ENCODE measurements at regions not wholly inside any gene's neighbourhood (a gene's known extent, or its start where the extent isn't known, plus 50 kb on each side); places are given as distances from the start of the nearest gene placed in this dataset.

GRCh38 chr17:77375108-77375916, 234.5 kb downstream of the SEC14L1 start:
- Histone ChIP-seq H3K27ac (peak overlapping the region; percentile 8), H3K9me3 (no peaks in the 10 kb centered on the region), H3K27me3 (no peaks in the 10 kb centered on the region), H3K4me1 (ENCODE audit: control insufficient read depth in 1 of 2, insufficient read depth in 1 of 2, low read depth in 1 of 2, low read length in 1 of 2) (peaks cover 44 to 45% of the 10 kb centered on the region in 2 experiments), H3K4me3 (ENCODE audit: low read depth in 1 of 2, low read length in 1 of 2) (peak overlapping the region; percentile 86 to 90), H3K36me3 (no peaks in the 10 kb centered on the region)
- no peak for TF ChIP-seq CTCF (IDR thresholded peaks at IDR 0.05)

GRCh38 chr17:77375917-77376651, 235.3 kb downstream of the SEC14L1 start:
- peaks cover 44 to 45% of the 10 kb centered on the region in 2 experiments for H3K4me1 ChIP-seq (ENCODE audit: control insufficient read depth in 1 of 2, insufficient read depth in 1 of 2, low read depth in 1 of 2, low read length in 1 of 2)
- no peaks in the 10 kb centered on the region for H3K9me3 ChIP-seq
- peak overlapping the region in 1 of 2 experiments; percentile 90 for H3K4me3 ChIP-seq (ENCODE audit: low read depth in 1 of 2, low read length in 1 of 2)
- H3K27ac ChIP-seq, result peak overlapping the region; percentile 8
- no peak for TF ChIP-seq CTCF (IDR thresholded peaks at IDR 0.05)
- no peaks in the 10 kb centered on the region for H3K36me3 ChIP-seq
- H3K27me3 ChIP-seq, result no peaks in the 10 kb centered on the region

GRCh38 chr17:77376795-77377709, 236.3 kb downstream of the SEC14L1 start:
- Histone ChIP-seq H3K27me3 (no peaks in the 10 kb centered on the region), H3K4me3 (ENCODE audit: low read depth in 1 of 2, low read length in 1 of 2) (no peak overlapping the region), H3K36me3 (no peaks in the 10 kb centered on the region), H3K27ac (no peak overlapping the region), H3K4me1 (ENCODE audit: control insufficient read depth in 1 of 2, insufficient read depth in 1 of 2, low read depth in 1 of 2, low read length in 1 of 2) (peaks cover 35 to 38% of the 10 kb centered on the region in 2 experiments), H3K9me3 (no peaks in the 10 kb centered on the region)
- no peak for TF ChIP-seq CTCF (IDR thresholded peaks at IDR 0.05)

- peaks cover 28 to 31% of the 10 kb centered on the region in 2 experiments for H3K4me1 ChIP-seq (ENCODE audit: control insufficient read depth in 1 of 2, insufficient read depth in 1 of 2, low read depth in 1 of 2, low read length in 1 of 2)
- no peaks in the 10 kb centered on the region for H3K9me3 ChIP-seq
- no peaks in the 10 kb centered on the region for H3K27me3 ChIP-seq
- no peak overlapping the region for H3K4me3 ChIP-seq (ENCODE audit: low read depth in 1 of 2, low read length in 1 of 2)
- no peaks in the 10 kb centered on the region for H3K36me3 ChIP-seq
- no peak for TF ChIP-seq CTCF (IDR thresholded peaks at IDR 0.05)
- H3K27ac ChIP-seq, result no peak overlapping the region
These were observed 237.0 kb downstream of the SEC14L1 start for GRCh38 chr17:77377710-77378235.

All from neutrophil (primary cell).